DND-41 (cell line): ENCODE measurements at regions not wholly inside any gene's neighbourhood (a gene's known extent, or its start where the extent isn't known, plus 50 kb on each side); places are given as distances from the start of the nearest gene placed in this dataset.

Source experiments
- ATAC-seq: fragments of 200-7000 bp; cut with Tn5 transposase; 3 replicates; pipeline ENCODE4 v1.9.1; 2021; ENCODE audit warnings: low read depth; ENCODE audit not compliant: insufficient read depth
- DNase-seq: peaks from one replicate; pipeline ENCODE4 v3.0.0-alpha.2; 2020
- H2AFZ ChIP-seq: 2 replicates; pipeline ENCODE4 v1.6.0; 2012; ENCODE audit warnings: low read depth, low read length
- H3K27ac ChIP-seq: 2 replicates; pipeline ENCODE4 v1.5.1; 2012; ENCODE audit warnings: low read length, inconsistent platforms
- H3K27me3 ChIP-seq: fragments of 200-600 bp; sonication (generic); 2 replicates; pipeline ENCODE4 v1.6.0; 2012; ENCODE audit warnings: low read length, mild to moderate bottlenecking, inconsistent platforms; ENCODE audit not compliant: insufficient read depth, poor library complexity
- H3K36me3 ChIP-seq: 2 replicates; pipeline ENCODE4 v1.5.1; 2012; ENCODE audit warnings: low read length, inconsistent platforms; ENCODE audit not compliant: insufficient read depth
- H3K4me1 ChIP-seq: 2 replicates; pipeline ENCODE4 v1.5.1; 2012; ENCODE audit warnings: mild to moderate bottlenecking, low read length; ENCODE audit not compliant: insufficient read depth
- H3K4me2 ChIP-seq: 2 replicates; pipeline ENCODE4 v1.6.0; 2012; ENCODE audit warnings: mild to moderate bottlenecking, moderate library complexity, low read length, inconsistent platforms; ENCODE audit not compliant: insufficient read depth
- H3K4me3 ChIP-seq, 2 experiments: fragments of 200-600 bp in 1 of 2; shearing (Covaris generic) in 1 of 2; 2 replicates each; pipeline ENCODE4 v1.5.1; 2012 to 2016; ENCODE audit warnings: inconsistent platforms in 2 of 2, low read length in 2 of 2, mild to moderate bottlenecking in 2 of 2, low read depth in 1 of 2, moderate library complexity in 1 of 2
- H3K79me2 ChIP-seq: 2 replicates; pipeline ENCODE4 v1.6.0; 2012; ENCODE audit warnings: low read length, inconsistent platforms; ENCODE audit not compliant: insufficient read depth
- H3K9ac ChIP-seq: 2 replicates; pipeline ENCODE4 v1.6.0; 2012; ENCODE audit warnings: low read depth, mild to moderate bottlenecking, inconsistent platforms, low read length, moderate library complexity
- H3K9me3 ChIP-seq: 2 replicates; pipeline ENCODE4 v1.5.1; 2012; ENCODE audit warnings: low read length, moderate library complexity, mild to moderate bottlenecking, inconsistent platforms; ENCODE audit not compliant: insufficient read depth, severe bottlenecking
- H4K20me1 ChIP-seq: 2 replicates; pipeline ENCODE4 v1.6.0; 2012; ENCODE audit warnings: low read length; ENCODE audit not compliant: insufficient read depth
- EZH2 ChIP-seq: IDR thresholded peaks from 3 replicates; pipeline ENCODE4 v1.6.1; 2012; ENCODE audit warnings: borderline replicate concordance, low read depth, mild to moderate bottlenecking, moderate library complexity, low read length, inconsistent platforms; ENCODE audit not compliant: severe bottlenecking
- TF ChIP-seq, protein P1 (sequence below): IDR thresholded peaks from 2 replicates; pipeline ENCODE4 v1.5.1; 2012; ENCODE audit warnings: borderline replicate concordance, low read length, moderate library complexity, mild to moderate bottlenecking; ENCODE audit not compliant: poor library complexity, severe bottlenecking; ENCODE audit errors: extremely low read depth

DNA sequence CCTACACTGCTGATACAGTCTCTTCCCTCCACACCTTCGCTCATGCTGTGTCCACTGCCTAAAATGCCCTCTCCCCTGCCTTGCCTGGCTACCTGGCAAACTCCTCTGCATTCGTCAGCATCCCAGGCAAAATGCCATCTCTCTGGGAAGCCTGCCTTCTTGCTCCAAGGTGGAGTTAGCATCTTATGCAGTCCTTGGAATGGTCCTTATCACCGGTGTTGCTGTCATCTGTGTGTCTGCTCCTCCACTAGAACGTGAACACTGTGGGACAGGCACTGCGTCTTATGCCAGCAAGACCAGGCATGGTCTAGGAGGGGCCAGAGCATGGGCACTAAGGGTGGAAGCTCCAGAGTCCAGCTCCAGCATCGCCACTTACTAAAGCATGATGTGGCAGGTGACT, 211.8 kb downstream of the MATN1 start:
- no peaks in the 10 kb centered on the region for H3K79me2 ChIP-seq
- no peak for DNase-seq
- H3K36me3 ChIP-seq: no peaks in the 10 kb centered on the region
- H3K27ac ChIP-seq: no peak overlapping the region
- no peaks in the 10 kb centered on the region for H4K20me1 ChIP-seq
- no peak overlapping the region for H3K4me3 ChIP-seq
- no peaks in the 10 kb centered on the region for H3K9me3 ChIP-seq
- peaks cover 8% of the 10 kb centered on the region for H3K4me1 ChIP-seq
- TF ChIP-seq EZH2: no peak
- TF ChIP-seq, protein P1, sequence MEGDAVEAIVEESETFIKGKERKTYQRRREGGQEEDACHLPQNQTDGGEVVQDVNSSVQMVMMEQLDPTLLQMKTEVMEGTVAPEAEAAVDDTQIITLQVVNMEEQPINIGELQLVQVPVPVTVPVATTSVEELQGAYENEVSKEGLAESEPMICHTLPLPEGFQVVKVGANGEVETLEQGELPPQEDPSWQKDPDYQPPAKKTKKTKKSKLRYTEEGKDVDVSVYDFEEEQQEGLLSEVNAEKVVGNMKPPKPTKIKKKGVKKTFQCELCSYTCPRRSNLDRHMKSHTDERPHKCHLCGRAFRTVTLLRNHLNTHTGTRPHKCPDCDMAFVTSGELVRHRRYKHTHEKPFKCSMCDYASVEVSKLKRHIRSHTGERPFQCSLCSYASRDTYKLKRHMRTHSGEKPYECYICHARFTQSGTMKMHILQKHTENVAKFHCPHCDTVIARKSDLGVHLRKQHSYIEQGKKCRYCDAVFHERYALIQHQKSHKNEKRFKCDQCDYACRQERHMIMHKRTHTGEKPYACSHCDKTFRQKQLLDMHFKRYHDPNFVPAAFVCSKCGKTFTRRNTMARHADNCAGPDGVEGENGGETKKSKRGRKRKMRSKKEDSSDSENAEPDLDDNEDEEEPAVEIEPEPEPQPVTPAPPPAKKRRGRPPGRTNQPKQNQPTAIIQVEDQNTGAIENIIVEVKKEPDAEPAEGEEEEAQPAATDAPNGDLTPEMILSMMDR: no peak
- no peaks in the 10 kb centered on the region for H3K27me3 ChIP-seq
- no peak for ATAC-seq
- no peak overlapping the region for H3K4me2 ChIP-seq
- H3K9ac ChIP-seq: no peak overlapping the region
- no peak overlapping the region for H2AFZ ChIP-seq

DNA sequence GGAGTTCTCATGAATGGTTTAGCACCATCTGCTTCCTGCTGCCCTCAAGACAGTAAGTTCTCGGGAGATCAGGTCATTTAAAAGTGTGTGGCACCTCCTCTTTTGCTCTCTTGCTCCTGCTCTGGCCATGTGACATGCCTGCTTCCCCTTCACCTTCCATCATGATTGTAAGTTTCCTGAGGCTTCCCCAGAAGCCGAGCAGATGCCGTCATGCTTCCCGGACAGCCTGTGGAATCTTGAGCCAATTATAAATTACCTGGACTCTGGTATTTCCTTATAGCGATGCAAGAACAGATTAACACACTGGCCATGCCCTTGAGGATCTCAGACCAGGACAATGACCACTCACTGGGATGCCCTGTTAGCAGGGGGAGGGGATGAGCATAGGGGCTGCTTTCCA, 212.3 kb downstream of the MATN1 start:
- DNase-seq (no peak), ATAC-seq (no peak)
- Histone ChIP-seq H4K20me1 (no peaks in the 10 kb centered on the region), H3K4me3 (no peak overlapping the region), H3K4me1 (peaks cover 8% of the 10 kb centered on the region), H3K27ac (no peak overlapping the region), H3K36me3 (no peaks in the 10 kb centered on the region), H3K4me2 (no peak overlapping the region), H3K9ac (no peak overlapping the region), H2AFZ (no peak overlapping the region), H3K27me3 (no peaks in the 10 kb centered on the region), H3K79me2 (no peaks in the 10 kb centered on the region), H3K9me3 (no peaks in the 10 kb centered on the region)
- TF ChIP-seq, protein P1: no peak
- no peak for TF ChIP-seq EZH2

DNA sequence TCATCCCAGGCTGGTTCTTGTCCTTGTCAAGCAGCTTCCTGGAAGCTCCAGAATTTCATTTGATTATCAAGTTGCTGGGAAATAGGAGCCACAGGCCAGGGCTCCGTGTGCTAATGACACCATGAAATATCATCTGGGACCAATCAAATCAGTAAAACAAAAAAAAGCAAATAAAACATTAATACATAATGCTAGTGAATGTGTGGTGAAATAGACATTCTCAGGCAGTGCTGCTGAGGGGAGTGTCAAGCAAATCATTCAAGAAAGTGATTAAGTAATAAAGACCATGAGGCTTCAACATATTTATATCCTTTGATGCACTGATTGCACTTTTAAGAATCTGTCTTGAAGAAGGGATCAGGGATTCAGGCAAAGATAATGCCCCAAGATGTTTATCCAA, 213.7 kb downstream of the MATN1 start:
- no peak for ATAC-seq
- no peaks in the 10 kb centered on the region for H3K36me3 ChIP-seq
- no peaks in the 10 kb centered on the region for H3K9me3 ChIP-seq
- no peaks in the 10 kb centered on the region for H3K27me3 ChIP-seq
- no peaks in the 10 kb centered on the region for H4K20me1 ChIP-seq
- no peak overlapping the region for H3K4me3 ChIP-seq
- no peak for DNase-seq
- no peaks in the 10 kb centered on the region for H3K4me1 ChIP-seq
- H2AFZ ChIP-seq: no peak overlapping the region
- H3K79me2 ChIP-seq: no peaks in the 10 kb centered on the region
- no peak overlapping the region for H3K9ac ChIP-seq
- H3K27ac ChIP-seq: no peak overlapping the region
- TF ChIP-seq, protein P1: no peak
- TF ChIP-seq EZH2: no peak
- no peak overlapping the region for H3K4me2 ChIP-seq

GRCh38 chr1:30508611-30509010, 214.8 kb downstream of the MATN1 start:
- Histone ChIP-seq H2AFZ (no peak overlapping the region), H3K4me2 (no peak overlapping the region), H3K9me3 (no peaks in the 10 kb centered on the region), H3K4me3 (no peak overlapping the region), H3K4me1 (no peaks in the 10 kb centered on the region), H3K9ac (no peak overlapping the region), H4K20me1 (no peaks in the 10 kb centered on the region), H3K79me2 (no peaks in the 10 kb centered on the region), H3K27me3 (no peaks in the 10 kb centered on the region), H3K36me3 (no peaks in the 10 kb centered on the region), H3K27ac (no peak overlapping the region)
- no peak for DNase-seq
- ATAC-seq: no peak
- TF ChIP-seq, protein P1: no peak
- no peak for TF ChIP-seq EZH2
